Adipocyte (in vitro differentiated cells): ENCODE measurements at regions not wholly inside any gene's neighbourhood (a gene's known extent, or its start where the extent isn't known, plus 50 kb on each side); places are given as distances from the start of the nearest gene placed in this dataset.

Experiments used
- DNase-seq: peaks from one replicate; pipeline ENCODE4 v3.0.0-alpha.2; 2015; ENCODE audit warnings: low read depth
- H3K27me3 ChIP-seq: replicated peaks from 2 replicates; pipeline ENCODE4 v1.7.0; 2013; ENCODE audit warnings: mild to moderate bottlenecking, low read length, moderate library complexity; ENCODE audit not compliant: control insufficient read depth, insufficient read depth
- H3K36me3 ChIP-seq: 2 replicates; pipeline ENCODE4 v1.7.0; 2013; ENCODE audit warnings: low read length, mild to moderate bottlenecking, moderate library complexity; ENCODE audit not compliant: control insufficient read depth, insufficient read depth, severe bottlenecking
- H3K4me1 ChIP-seq: 2 replicates; pipeline ENCODE4 v1.7.0; 2013; ENCODE audit warnings: mild to moderate bottlenecking, low read length, moderate library complexity; ENCODE audit not compliant: control insufficient read depth, insufficient read depth
- H3K4me3 ChIP-seq: 2 replicates; pipeline ENCODE4 v1.7.0; 2013; ENCODE audit warnings: mild to moderate bottlenecking, low read length, moderate library complexity
- H3K9ac ChIP-seq: 2 replicates; pipeline ENCODE4 v1.7.0; 2013; ENCODE audit warnings: mild to moderate bottlenecking, low read length, moderate library complexity
- H3K9me3 ChIP-seq: 2 replicates; pipeline ENCODE4 v1.7.0; 2013; ENCODE audit warnings: mild to moderate bottlenecking, low read length, moderate library complexity; ENCODE audit not compliant: control insufficient read depth

DNA sequence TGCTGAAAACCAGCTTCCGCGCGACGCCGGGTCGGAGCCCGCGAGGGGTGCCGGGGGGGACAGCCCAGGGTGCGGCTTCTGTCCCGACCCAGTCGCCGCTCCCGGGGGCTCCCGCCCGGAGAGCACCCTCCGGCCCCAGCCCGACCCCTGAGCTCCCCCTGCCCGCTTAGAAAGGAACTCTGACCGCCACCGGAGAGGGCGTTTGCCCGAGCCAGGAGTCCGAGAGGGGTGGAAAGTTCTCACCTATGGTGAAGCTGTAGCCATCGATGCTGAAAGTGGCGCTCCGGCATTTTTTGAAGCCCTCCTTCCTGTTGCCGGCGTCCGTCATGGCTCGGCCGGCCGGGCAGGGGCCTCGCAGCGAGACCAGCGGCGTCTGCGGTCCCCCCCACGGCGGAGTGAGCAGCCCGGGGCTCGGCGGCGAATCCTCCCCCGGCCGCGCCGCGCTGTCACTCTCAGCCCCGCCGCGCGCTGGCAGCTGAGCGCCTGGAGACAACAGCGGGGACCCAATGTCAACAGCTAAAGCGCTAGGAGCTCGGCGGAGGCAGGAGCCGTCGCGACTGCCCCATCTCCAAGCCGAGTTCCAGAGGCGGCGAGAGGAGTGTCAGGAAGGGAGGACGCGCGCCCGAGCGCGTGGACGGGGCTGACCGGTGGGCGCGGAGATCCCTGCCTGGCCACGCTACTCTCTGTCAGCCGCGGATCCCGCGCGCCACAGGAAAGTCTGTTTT is 191.6 kb downstream of the LSM5 start:
- H3K27me3 ChIP-seq: peaks cover 60% of the 10 kb centered on the region
- peak; percentile 10 for DNase-seq

DNA sequence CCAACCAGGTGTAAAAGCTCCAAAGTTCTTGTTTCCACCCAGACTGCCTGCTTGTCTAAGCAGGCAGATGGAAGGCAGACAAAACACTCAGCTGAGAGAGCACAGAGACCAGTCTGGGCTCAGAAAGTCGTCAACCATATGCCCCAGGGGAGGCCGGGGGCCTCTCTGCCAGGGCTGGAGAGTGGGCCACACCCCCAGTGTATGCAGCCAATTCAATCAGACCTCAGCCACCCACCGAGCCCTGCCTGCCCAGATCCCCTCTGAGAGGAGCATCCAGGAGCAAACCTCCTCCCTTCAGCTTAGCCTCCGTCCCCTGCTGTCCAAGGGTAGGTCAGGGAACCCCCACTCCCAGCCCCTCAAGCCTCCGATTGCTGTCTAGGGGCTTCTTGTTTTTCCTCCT is 196.3 kb downstream of the LSM5 start:
- DNase-seq: no peak
- no peaks in the 10 kb centered on the region for H3K4me1 ChIP-seq
- H3K9ac ChIP-seq: no peak overlapping the region
- H3K36me3 ChIP-seq: no peaks in the 10 kb centered on the region
- H3K4me3 ChIP-seq: no peak overlapping the region
- no peaks in the 10 kb centered on the region for H3K9me3 ChIP-seq
- H3K27me3 ChIP-seq: peaks cover 42% of the 10 kb centered on the region

More for the DNA sequence above, 191.6 kb downstream of the LSM5 start:
- H3K9me3 ChIP-seq: no peaks in the 10 kb centered on the region
- H3K4me1 ChIP-seq: no peaks in the 10 kb centered on the region
- H3K36me3 ChIP-seq: no peaks in the 10 kb centered on the region
- no peak overlapping the region for H3K9ac ChIP-seq
- H3K4me3 ChIP-seq: peak overlapping the region; percentile 74

DNA sequence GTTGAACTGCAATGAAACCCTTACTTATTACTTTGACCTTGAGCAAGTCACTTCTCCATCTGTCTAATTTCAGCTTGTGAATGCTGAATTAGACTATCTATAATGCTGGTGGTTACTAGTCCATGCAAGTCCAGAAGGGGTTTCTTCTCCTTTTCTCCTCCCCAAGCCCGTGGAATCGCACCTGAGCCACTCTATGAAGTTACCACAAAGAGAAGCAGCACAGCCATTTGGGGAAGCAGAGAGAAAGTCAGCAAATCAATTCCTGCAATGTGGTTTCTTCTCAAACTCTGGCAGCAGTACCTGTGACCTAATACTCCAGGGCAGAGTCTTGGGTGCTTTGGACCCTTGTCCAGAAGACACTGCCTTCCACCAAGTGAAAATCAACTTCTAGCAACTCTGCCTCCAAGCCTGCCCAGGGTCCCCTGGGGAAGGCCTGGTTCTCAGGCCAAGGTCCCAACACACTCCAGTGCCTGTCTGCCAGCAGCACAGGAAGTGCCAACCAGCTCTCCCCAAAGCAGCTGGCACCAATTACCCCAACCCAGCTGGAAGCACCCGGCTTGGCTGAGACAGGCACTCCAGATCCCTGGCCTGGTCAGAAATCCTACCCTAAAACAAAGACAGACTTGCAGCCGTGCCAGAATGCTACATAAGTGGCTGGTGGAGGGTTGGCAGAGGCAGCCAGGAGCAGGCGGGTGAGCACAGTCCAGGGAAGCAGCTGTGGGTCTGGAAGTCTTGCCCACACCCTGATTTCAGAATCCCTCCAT is 200.3 kb downstream of the LSM5 start:
- H3K4me1 ChIP-seq: no peaks in the 10 kb centered on the region
- H3K4me3 ChIP-seq: no peak overlapping the region
- H3K9me3 ChIP-seq: no peaks in the 10 kb centered on the region
- DNase-seq: no peak
- H3K9ac ChIP-seq: no peak overlapping the region
- peaks cover 19% of the 10 kb centered on the region for H3K27me3 ChIP-seq
- no peaks in the 10 kb centered on the region for H3K36me3 ChIP-seq

DNA sequence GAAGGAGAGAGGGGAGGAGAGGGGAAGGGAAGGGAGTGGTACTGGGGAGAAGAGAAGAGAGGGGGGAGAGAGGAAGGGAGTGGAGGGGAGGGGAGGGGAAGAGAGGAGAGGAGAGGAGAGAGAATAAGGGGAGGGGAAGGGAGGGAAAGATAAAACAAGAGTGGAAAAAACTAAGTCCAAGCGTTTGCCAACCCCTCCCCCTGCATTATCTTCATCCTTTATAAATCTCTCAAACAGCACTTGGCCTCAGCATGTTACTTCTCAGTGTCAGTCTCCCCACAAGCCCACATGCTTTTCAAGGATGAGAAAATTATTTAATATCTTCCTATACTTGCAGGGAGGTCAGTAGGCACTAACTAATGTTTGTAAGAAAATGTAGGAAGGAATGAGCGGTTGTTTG is 204.5 kb downstream of the LSM5 start:
- no peaks in the 10 kb centered on the region for H3K9me3 ChIP-seq
- DNase-seq: no peak
- no peaks in the 10 kb centered on the region for H3K36me3 ChIP-seq

GRCh38 chr7:32283546-32283945 is 206.6 kb downstream of the LSM5 start:
- Histone ChIP-seq H3K9ac (no peak overlapping the region), H3K27me3 (peaks cover 9% of the 10 kb centered on the region), H3K4me3 (no peak overlapping the region), H3K4me1 (no peaks in the 10 kb centered on the region), H3K9me3 (no peaks in the 10 kb centered on the region), H3K36me3 (no peaks in the 10 kb centered on the region)
- no peak for DNase-seq

More for the DNA sequence above, 204.5 kb downstream of the LSM5 start:
- Histone ChIP-seq H3K4me3 (no peak overlapping the region), H3K4me1 (no peaks in the 10 kb centered on the region), H3K9ac (no peak overlapping the region), H3K27me3 (peaks cover 9% of the 10 kb centered on the region)

GRCh38 chr7:32279500-32279899 is 209.3 kb upstream of the PDE1C start:
- H3K4me1 ChIP-seq: no peaks in the 10 kb centered on the region
- no peak for DNase-seq
- H3K9ac ChIP-seq: no peak overlapping the region
- H3K27me3 ChIP-seq: peaks cover 13% of the 10 kb centered on the region
- no peaks in the 10 kb centered on the region for H3K9me3 ChIP-seq
- no peaks in the 10 kb centered on the region for H3K36me3 ChIP-seq
- no peak overlapping the region for H3K4me3 ChIP-seq

GRCh38 chr7:32275216-32276009 is 205.2 kb upstream of the PDE1C start:
- Histone ChIP-seq H3K4me1 (no peaks in the 10 kb centered on the region), H3K36me3 (no peaks in the 10 kb centered on the region), H3K9ac (no peak overlapping the region), H3K27me3 (peaks cover 3% of the 10 kb centered on the region), H3K9me3 (no peaks in the 10 kb centered on the region), H3K4me3 (no peak overlapping the region)
- no peak for DNase-seq

DNA sequence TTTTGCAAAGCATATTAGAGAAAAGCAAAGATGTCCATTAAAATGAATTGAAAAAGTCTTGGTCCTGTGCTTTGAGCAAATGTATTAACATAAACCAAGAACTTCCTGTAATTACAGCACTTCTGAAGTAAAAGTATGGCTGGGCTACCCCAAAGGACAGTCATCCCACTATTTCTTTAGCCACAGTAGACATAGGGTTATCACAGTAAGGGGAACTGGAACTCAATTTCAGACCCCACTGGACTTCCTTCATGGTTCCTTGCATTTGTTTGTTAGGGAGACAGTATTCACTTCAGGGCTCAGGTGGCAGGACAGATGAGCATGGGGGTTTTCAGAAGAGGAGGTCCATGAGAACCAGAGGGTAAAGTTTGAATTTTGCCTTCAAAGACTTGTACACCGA is 203.1 kb upstream of the PDE1C start:
- no peak for DNase-seq
- Histone ChIP-seq H3K4me3 (no peak overlapping the region), H3K36me3 (no peaks in the 10 kb centered on the region), H3K27me3 (peaks cover 3% of the 10 kb centered on the region), H3K9ac (no peak overlapping the region), H3K4me1 (no peaks in the 10 kb centered on the region), H3K9me3 (no peaks in the 10 kb centered on the region)

- no peaks in the 10 kb centered on the region for H3K36me3 ChIP-seq
- H3K27me3 ChIP-seq: peaks cover 7% of the 10 kb centered on the region
- no peaks in the 10 kb centered on the region for H3K9me3 ChIP-seq
- no peaks in the 10 kb centered on the region for H3K4me1 ChIP-seq
- no peak for DNase-seq
- H3K4me3 ChIP-seq: no peak overlapping the region
- no peak overlapping the region for H3K9ac ChIP-seq
Measured at GRCh38 chr7:32266932-32267475, 196.8 kb upstream of the PDE1C start.

DNA sequence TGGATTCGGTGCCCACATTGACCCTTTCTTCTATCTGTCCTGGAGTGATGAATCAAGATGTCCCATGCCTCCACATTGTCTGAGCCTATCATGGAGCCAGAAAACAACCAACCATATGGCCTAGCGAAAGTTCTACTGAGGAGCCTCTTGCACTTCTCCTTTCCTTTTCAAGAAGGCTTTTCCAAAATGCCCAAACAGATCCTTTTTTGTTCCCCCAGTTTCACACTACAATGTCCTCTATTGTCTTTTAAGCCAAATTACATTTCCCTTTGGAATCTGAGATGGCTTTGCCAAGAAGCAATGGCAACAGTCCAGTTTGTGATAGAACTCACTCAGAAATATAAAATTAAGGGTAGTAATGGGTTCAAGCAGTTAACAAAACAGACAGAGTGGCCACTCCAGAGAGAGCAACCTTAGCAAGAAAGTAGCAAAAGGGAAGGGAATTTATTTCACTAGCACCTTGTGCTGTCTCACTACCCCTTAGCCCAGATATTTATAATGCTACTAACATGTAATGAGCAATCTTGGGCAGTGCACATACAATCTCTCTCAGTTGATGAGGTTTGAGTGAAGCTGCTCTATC is 194.6 kb upstream of the PDE1C start:
- no peak overlapping the region for H3K9ac ChIP-seq
- peaks cover 7% of the 10 kb centered on the region for H3K27me3 ChIP-seq
- H3K36me3 ChIP-seq: no peaks in the 10 kb centered on the region
- H3K9me3 ChIP-seq: no peaks in the 10 kb centered on the region
- H3K4me3 ChIP-seq: no peak overlapping the region
- no peaks in the 10 kb centered on the region for H3K4me1 ChIP-seq
- no peak for DNase-seq

- H3K27me3 ChIP-seq: peaks cover 7% of the 10 kb centered on the region
- no peaks in the 10 kb centered on the region for H3K9me3 ChIP-seq
- H3K4me1 ChIP-seq: no peaks in the 10 kb centered on the region
- DNase-seq: no peak
- H3K36me3 ChIP-seq: no peaks in the 10 kb centered on the region
- no peak overlapping the region for H3K9ac ChIP-seq
- no peak overlapping the region for H3K4me3 ChIP-seq
Measured at GRCh38 chr7:32263611-32264010, 193.4 kb upstream of the PDE1C start.
